SK-N-SH (cell line): ENCODE measurements at regions not wholly inside any gene's neighbourhood (a gene's known extent, or its start where the extent isn't known, plus 50 kb on each side); places are given as distances from the start of the nearest gene placed in this dataset.

Experiments used
- CTCF ChIP-seq: fragments of 200-600 bp; sonication (generic); IDR thresholded peaks from 2 replicates; pipeline ENCODE4 v1.6.1; 2017; ENCODE audit warnings: antibody characterized with exemption, mild to moderate bottlenecking, moderate library complexity
- GABPA ChIP-seq: IDR thresholded peaks from 2 replicates; pipeline ENCODE4 v1.4.0; 2012; ENCODE audit warnings: low read depth, mild to moderate bottlenecking
- JUND ChIP-seq: IDR thresholded peaks from 2 replicates; pipeline ENCODE4 v1.4.0; 2012
- USF1 ChIP-seq: IDR thresholded peaks from 2 replicates; pipeline ENCODE4 v1.4.0; 2012; ENCODE audit warnings: low read depth, borderline replicate concordance
- USF2 ChIP-seq: fragments of 150-350 bp; IDR thresholded peaks from 2 replicates; pipeline ENCODE4 v1.6.1; 2017; ENCODE audit warnings: antibody characterized with exemption, low read length, low read depth, borderline replicate concordance
- ZBTB33 ChIP-seq: IDR thresholded peaks from 2 replicates; pipeline ENCODE4 v1.4.0; 2012; ENCODE audit warnings: low read depth, borderline replicate concordance

GRCh38 chr11:134819041-134819440 is 407.0 kb upstream of the B3GAT1 start:
- no peak for TF ChIP-seq ZBTB33
- TF ChIP-seq GABPA, result no peak
- no peak for TF ChIP-seq CTCF
- no peak for TF ChIP-seq USF1
- TF ChIP-seq JUND, result no peak
- TF ChIP-seq USF2, result no peak
